Karpas-422 (cell line): ENCODE measurements at regions not wholly inside any gene's neighbourhood (a gene's known extent, or its start where the extent isn't known, plus 50 kb on each side); places are given as distances from the start of the nearest gene placed in this dataset.

ENCODE experiments used
- DNase-seq: peaks from one replicate; pipeline ENCODE4 v3.0.0-alpha.2; 2015
- H2AFZ ChIP-seq: fragments of 200-600 bp; sonication (generic); 2 replicates; pipeline ENCODE4 v1.6.1; 2014; ENCODE audit warnings: antibody characterized with exemption, low read length, mixed read lengths
- H3K27ac ChIP-seq: fragments of 200-600 bp; sonication (generic); 2 replicates; pipeline ENCODE4 v1.5.1; 2014; ENCODE audit warnings: mild to moderate bottlenecking, low read length, moderate library complexity
- H3K27me3 ChIP-seq: fragments of 200-600 bp; sonication (generic); 2 replicates; pipeline ENCODE4 v1.6.1; 2014; ENCODE audit warnings: low read length, mixed read lengths
- H3K36me3 ChIP-seq: fragments of 200-600 bp; sonication (generic); 2 replicates; pipeline ENCODE4 v1.6.1; 2014; ENCODE audit warnings: low read length, mixed read lengths; ENCODE audit not compliant: insufficient read depth
- H3K4me1 ChIP-seq: fragments of 200-600 bp; sonication (generic); 2 replicates; pipeline ENCODE4 v1.6.1; 2014; ENCODE audit warnings: mild to moderate bottlenecking, low read length, mixed read lengths
- H3K4me2 ChIP-seq: fragments of 200-600 bp; sonication (generic); 2 replicates; pipeline ENCODE4 v1.6.1; 2014; ENCODE audit warnings: low read length, low read depth, mild to moderate bottlenecking; ENCODE audit not compliant: poor library complexity, severe bottlenecking
- H3K4me3 ChIP-seq: fragments of 200-600 bp; sonication (generic); 2 replicates; pipeline ENCODE4 v1.5.1; 2014; ENCODE audit warnings: mild to moderate bottlenecking, antibody characterized with exemption, low read length, mixed read lengths
- H3K79me2 ChIP-seq: fragments of 200-600 bp; sonication (generic); 2 replicates; pipeline ENCODE4 v1.6.1; 2014; ENCODE audit warnings: mild to moderate bottlenecking, low read length, mixed read lengths
- H3K9ac ChIP-seq: fragments of 200-600 bp; sonication (generic); 2 replicates; pipeline ENCODE4 v1.6.0; 2014; ENCODE audit warnings: low read length
- H3K9me2 ChIP-seq: fragments of 200-600 bp; sonication (generic), shearing (Covaris generic); replicated peaks from 2 replicates; pipeline ENCODE4 v1.6.0; 2014; ENCODE audit warnings: mild to moderate bottlenecking, low read length, moderate library complexity; ENCODE audit not compliant: insufficient read depth
- H3K9me3 ChIP-seq: fragments of 300-700, 200-600 bp; sonication (generic); 2 replicates; pipeline ENCODE4 v1.6.1; 2014; ENCODE audit warnings: low read length, mixed read lengths
- H4K20me1 ChIP-seq: fragments of 200-600 bp; sonication (generic); 2 replicates; pipeline ENCODE4 v1.6.1; 2014; ENCODE audit warnings: mild to moderate bottlenecking, antibody characterized with exemption, low read length, low read depth; ENCODE audit not compliant: insufficient read depth

GRCh38 chr11:69558519-69558941 is 77.1 kb downstream of the LINC01488 start:
- Histone ChIP-seq H2AFZ (no peak overlapping the region), H3K27me3 (no peaks in the 10 kb centered on the region), H3K4me3 (no peak overlapping the region), H4K20me1 (no peaks in the 10 kb centered on the region), H3K27ac (no peak overlapping the region), H3K4me1 (no peaks in the 10 kb centered on the region), H3K4me2 (no peak overlapping the region), H3K9ac (no peak overlapping the region), H3K9me3 (no peaks in the 10 kb centered on the region), H3K9me2 (no peaks in the 10 kb centered on the region), H3K36me3 (no peaks in the 10 kb centered on the region), H3K79me2 (no peaks in the 10 kb centered on the region)
- no peak for DNase-seq

GRCh38 chr11:69559181-69559580 is 77.7 kb downstream of the LINC01488 start:
- H3K9me3 ChIP-seq, result no peaks in the 10 kb centered on the region
- no peaks in the 10 kb centered on the region for H3K79me2 ChIP-seq
- H3K9me2 ChIP-seq, result no peaks in the 10 kb centered on the region
- H3K4me3 ChIP-seq, result no peak overlapping the region
- H2AFZ ChIP-seq, result no peak overlapping the region
- no peaks in the 10 kb centered on the region for H4K20me1 ChIP-seq
- H3K27me3 ChIP-seq, result no peaks in the 10 kb centered on the region
- H3K27ac ChIP-seq, result no peak overlapping the region
- no peak overlapping the region for H3K4me2 ChIP-seq
- no peak for DNase-seq
- no peaks in the 10 kb centered on the region for H3K36me3 ChIP-seq
- no peak overlapping the region for H3K9ac ChIP-seq
- H3K4me1 ChIP-seq, result no peaks in the 10 kb centered on the region

GRCh38 chr11:69560141-69560790 is 78.8 kb downstream of the LINC01488 start:
- Histone ChIP-seq H3K9ac (no peak overlapping the region), H3K9me3 (no peaks in the 10 kb centered on the region), H3K4me2 (no peak overlapping the region)

GRCh38 chr11:69562302-69562701 is 78.7 kb upstream of the CCND1 start:
- Histone ChIP-seq H3K4me1 (no peaks in the 10 kb centered on the region), H3K4me2 (no peak overlapping the region), H3K79me2 (no peaks in the 10 kb centered on the region), H3K9ac (no peak overlapping the region), H3K27me3 (no peaks in the 10 kb centered on the region), H3K4me3 (no peak overlapping the region), H3K9me3 (no peaks in the 10 kb centered on the region), H3K27ac (no peak overlapping the region), H4K20me1 (no peaks in the 10 kb centered on the region), H3K9me2 (no peaks in the 10 kb centered on the region), H3K36me3 (no peaks in the 10 kb centered on the region), H2AFZ (no peak overlapping the region)
- no peak for DNase-seq

More at GRCh38 chr11:69560141-69560790, 78.8 kb downstream of the LINC01488 start:
- Histone ChIP-seq H3K36me3 (no peaks in the 10 kb centered on the region), H3K79me2 (no peaks in the 10 kb centered on the region), H4K20me1 (no peaks in the 10 kb centered on the region), H3K9me2 (no peaks in the 10 kb centered on the region), H3K27me3 (no peaks in the 10 kb centered on the region), H3K27ac (no peak overlapping the region), H2AFZ (no peak overlapping the region), H3K4me1 (no peaks in the 10 kb centered on the region), H3K4me3 (no peak overlapping the region)
- no peak for DNase-seq

- Histone ChIP-seq H3K79me2 (no peaks in the 10 kb centered on the region), H3K27me3 (no peaks in the 10 kb centered on the region), H3K4me1 (no peaks in the 10 kb centered on the region), H3K4me2 (no peak overlapping the region), H3K27ac (no peak overlapping the region), H2AFZ (no peak overlapping the region), H3K9me3 (no peaks in the 10 kb centered on the region), H3K36me3 (no peaks in the 10 kb centered on the region), H4K20me1 (no peaks in the 10 kb centered on the region), H3K4me3 (no peak overlapping the region), H3K9ac (no peak overlapping the region), H3K9me2 (no peaks in the 10 kb centered on the region)
- no peak for DNase-seq
Observed at GRCh38 chr11:69562816-69563215, 78.1 kb upstream of the CCND1 start.

- Histone ChIP-seq H3K9me3 (no peaks in the 10 kb centered on the region), H3K27ac (no peak overlapping the region), H3K4me1 (no peaks in the 10 kb centered on the region), H3K9me2 (no peaks in the 10 kb centered on the region), H3K4me3 (no peak overlapping the region), H2AFZ (no peak overlapping the region), H3K79me2 (no peaks in the 10 kb centered on the region), H3K4me2 (no peak overlapping the region), H3K36me3 (no peaks in the 10 kb centered on the region), H3K27me3 (no peaks in the 10 kb centered on the region), H3K9ac (no peak overlapping the region), H4K20me1 (no peaks in the 10 kb centered on the region)
- DNase-seq, result no peak
Observed at GRCh38 chr11:69563306-69563705, 77.7 kb upstream of the CCND1 start.

GRCh38 chr11:69563946-69564775 is 76.8 kb upstream of the CCND1 start:
- H3K79me2 ChIP-seq, result no peaks in the 10 kb centered on the region
- H4K20me1 ChIP-seq, result no peaks in the 10 kb centered on the region
- H2AFZ ChIP-seq, result no peak overlapping the region
- H3K27me3 ChIP-seq, result no peaks in the 10 kb centered on the region
- H3K9ac ChIP-seq, result no peak overlapping the region
- H3K9me3 ChIP-seq, result no peaks in the 10 kb centered on the region
- H3K4me3 ChIP-seq, result no peak overlapping the region
- no peaks in the 10 kb centered on the region for H3K4me1 ChIP-seq
- no peak overlapping the region for H3K4me2 ChIP-seq
- H3K9me2 ChIP-seq, result no peaks in the 10 kb centered on the region
- no peaks in the 10 kb centered on the region for H3K36me3 ChIP-seq
- H3K27ac ChIP-seq, result no peak overlapping the region
- DNase-seq, result no peak

- Histone ChIP-seq H3K9me3 (no peaks in the 10 kb centered on the region), H3K36me3 (no peaks in the 10 kb centered on the region), H3K27me3 (no peaks in the 10 kb centered on the region), H4K20me1 (no peaks in the 10 kb centered on the region), H3K27ac (no peak overlapping the region), H3K9me2 (no peaks in the 10 kb centered on the region), H3K4me3 (no peak overlapping the region), H3K4me1 (no peaks in the 10 kb centered on the region), H3K79me2 (no peaks in the 10 kb centered on the region), H3K9ac (no peak overlapping the region), H2AFZ (no peak overlapping the region), H3K4me2 (no peak overlapping the region)
- DNase-seq, result no peak
Observed at GRCh38 chr11:69566001-69566400, 75.0 kb upstream of the CCND1 start.
